HEK293 (cell line): ENCODE measurements at regions not wholly inside any gene's neighbourhood (a gene's known extent, or its start where the extent isn't known, plus 50 kb on each side); places are given as distances from the start of the nearest gene placed in this dataset.

ENCODE experiments used
- KLF1 ChIP-seq: fragments of 450-650 bp; formaldehyde crosslinking; IDR thresholded peaks from 2 replicates; pipeline ENCODE4 v1.5.1; 2016; ENCODE audit warnings: missing biosample characterization, missing genetic modification characterization
- MEIS1 ChIP-seq: sonication (generic); formaldehyde crosslinking; IDR thresholded peaks from 2 replicates; pipeline ENCODE4 v1.8.1; 2022; ENCODE audit warnings: missing genetic modification reagents, mild to moderate bottlenecking, borderline replicate concordance
- REST ChIP-seq: fragments of 450-650 bp; formaldehyde crosslinking; IDR thresholded peaks from 2 replicates; pipeline ENCODE4 v1.5.1; 2016; ENCODE audit warnings: missing biosample characterization, missing genetic modification characterization
- ZNF223 ChIP-seq: fragments of 450-650 bp; formaldehyde crosslinking; IDR thresholded peaks from 2 replicates; pipeline ENCODE4 v1.5.1; 2016; ENCODE audit warnings: missing biosample characterization, missing genetic modification characterization
- ZNF610 ChIP-seq: fragments of 450-650 bp; formaldehyde crosslinking; IDR thresholded peaks from 2 replicates; pipeline ENCODE4 v1.5.1; 2016; ENCODE audit warnings: missing biosample characterization, missing genetic modification characterization, borderline replicate concordance
- ZNF747 ChIP-seq: fragments of 450-650 bp; formaldehyde crosslinking; IDR thresholded peaks from 2 replicates; pipeline ENCODE4 v1.5.1; 2016; ENCODE audit warnings: missing biosample characterization, missing genetic modification characterization

DNA sequence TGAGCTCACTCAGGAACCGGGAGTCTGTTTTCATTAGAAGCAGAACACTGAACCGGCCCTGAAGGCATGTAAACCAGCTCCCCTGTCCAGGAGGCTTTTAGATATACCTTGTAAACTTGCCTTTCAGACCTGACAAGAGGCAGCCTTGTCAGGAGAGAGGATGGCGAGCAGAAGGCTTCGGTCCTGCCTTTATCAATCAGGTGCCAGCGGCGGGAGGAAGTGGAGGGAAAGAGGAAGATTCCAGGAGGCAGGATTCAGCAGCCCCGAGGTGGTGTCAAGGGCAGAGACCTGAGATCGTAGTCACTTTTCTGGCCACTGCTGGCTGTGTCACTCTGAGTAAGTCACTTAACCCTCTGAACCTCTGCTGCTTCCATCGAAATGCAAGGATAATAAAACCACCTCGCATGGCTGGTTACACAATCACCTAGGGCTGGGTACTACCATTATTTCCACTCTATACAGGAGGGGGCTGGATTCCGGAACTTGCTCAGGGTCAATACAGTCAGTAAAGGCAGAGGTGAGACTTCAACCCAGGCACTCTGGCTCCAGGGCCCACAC, 181.0 kb downstream of the CHST1 start:
- TF ChIP-seq ZNF223: no peak
- TF ChIP-seq ZNF747: no peak
- no peak for TF ChIP-seq MEIS1 (CRISPR knock-in tag)
- no peak for TF ChIP-seq KLF1
- TF ChIP-seq REST (tag by site-specific recombination): no peak
- no peak for TF ChIP-seq ZNF610
